ENCODE measurements at regions not wholly inside any gene's neighbourhood (a gene's known extent, or its start where the extent isn't known, plus 50 kb on each side); places are given as distances from the start of the nearest gene placed in this dataset.
A peak's percentile ranks its signal among the peaks of the same experiment; 100 is the strongest.

DNA sequence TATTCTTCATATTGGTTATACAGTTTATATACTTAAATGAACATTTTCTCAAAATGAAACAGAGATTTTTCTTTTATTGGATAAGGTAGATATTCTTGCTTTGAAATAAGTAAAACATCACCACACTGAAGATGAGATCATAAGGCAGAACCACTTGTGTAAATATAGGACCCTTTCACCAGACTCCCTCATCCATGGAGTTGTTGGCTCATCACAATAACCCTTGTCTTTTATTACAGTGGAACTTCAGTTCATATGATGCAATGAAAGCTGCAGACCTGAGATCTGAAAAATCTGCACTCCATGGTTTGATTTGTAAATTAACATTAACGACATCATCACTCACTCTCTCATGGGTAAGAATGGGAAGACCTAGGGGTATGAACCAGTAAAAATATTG lies 51.9 kb upstream of the DBX2 start:
- no CpG with 5 or more reads among the region's 1 CpG for WGBS (ENCODE audit: insufficient coverage, insufficient read length)
- Histone ChIP-seq H3K4me1 (ENCODE audit: control insufficient read depth, insufficient read depth, low read length) (no peaks in the 10 kb centered on the region), H3K27ac (ENCODE audit: low read length) (no peak overlapping the region), H3K9me3 (ENCODE audit: control insufficient read depth, insufficient read depth, low read length) (no peaks in the 10 kb centered on the region), H3K4me3 (ENCODE audit: low read length) (no peak overlapping the region), H3K36me3 (ENCODE audit: control insufficient read depth, insufficient read depth, low read length) (no peaks in the 10 kb centered on the region), H3K27me3 (ENCODE audit: control insufficient read depth, insufficient read depth, low read length) (no peaks in the 10 kb centered on the region)
- DNase-seq (ENCODE audit: low read depth, low spot score), result no peak

DNA sequence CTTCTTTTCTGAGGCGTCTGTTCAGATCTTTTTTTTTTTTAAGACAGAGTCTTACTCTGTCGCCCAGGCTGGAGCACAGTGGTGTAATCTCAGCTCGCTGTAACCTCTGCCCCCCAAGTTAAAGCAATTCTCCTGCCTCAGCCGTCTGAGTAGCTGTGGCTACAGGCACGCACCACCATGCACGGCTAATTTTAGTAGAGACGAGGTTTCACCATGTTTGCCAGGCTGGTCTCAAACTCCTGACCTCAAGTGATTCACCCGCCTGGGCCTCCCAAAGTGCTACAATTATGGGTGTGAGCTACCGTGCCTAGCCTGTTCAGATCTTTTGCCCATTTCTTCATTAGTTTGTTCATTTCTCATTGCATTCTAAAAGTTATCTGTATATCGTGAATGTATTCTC lies 55.1 kb upstream of the DBX2 start:
- Histone ChIP-seq H3K36me3 (ENCODE audit: control insufficient read depth, insufficient read depth, low read length) (no peaks in the 10 kb centered on the region), H3K27ac (ENCODE audit: low read length) (no peak overlapping the region), H3K4me3 (ENCODE audit: low read length) (no peak overlapping the region), H3K4me1 (ENCODE audit: control insufficient read depth, insufficient read depth, low read length) (no peaks in the 10 kb centered on the region), H3K27me3 (ENCODE audit: control insufficient read depth, insufficient read depth, low read length) (no peaks in the 10 kb centered on the region), H3K9me3 (ENCODE audit: control insufficient read depth, insufficient read depth, low read length) (no peaks in the 10 kb centered on the region)
- no peak for DNase-seq (ENCODE audit: low read depth, low spot score)
- no CpG with 5 or more reads among the region's 10 CpGs for WGBS (ENCODE audit: insufficient coverage, insufficient read length)

DNA sequence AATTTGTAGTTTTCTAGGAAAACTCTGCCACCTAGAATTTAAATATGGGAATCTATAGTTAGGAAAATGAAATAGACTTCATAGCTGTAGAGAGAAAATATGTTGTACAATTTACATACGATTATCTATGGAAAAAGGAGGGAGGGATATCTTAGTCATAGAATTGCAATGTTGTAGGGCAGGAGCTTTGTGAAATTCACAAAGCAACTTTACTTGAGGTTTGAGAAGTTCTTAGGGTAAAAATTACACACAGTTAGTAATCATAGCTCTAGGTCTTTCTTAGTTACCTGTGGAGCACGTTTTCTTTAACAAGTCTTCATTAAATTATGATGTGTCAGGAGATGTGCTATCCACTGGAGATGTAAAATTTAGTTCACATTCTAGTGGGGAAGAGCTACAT lies 61.4 kb upstream of the DBX2 start:
- WGBS (ENCODE audit: insufficient coverage, insufficient read length), result no CpG with 5 or more reads among the region's 2 CpGs

DNA sequence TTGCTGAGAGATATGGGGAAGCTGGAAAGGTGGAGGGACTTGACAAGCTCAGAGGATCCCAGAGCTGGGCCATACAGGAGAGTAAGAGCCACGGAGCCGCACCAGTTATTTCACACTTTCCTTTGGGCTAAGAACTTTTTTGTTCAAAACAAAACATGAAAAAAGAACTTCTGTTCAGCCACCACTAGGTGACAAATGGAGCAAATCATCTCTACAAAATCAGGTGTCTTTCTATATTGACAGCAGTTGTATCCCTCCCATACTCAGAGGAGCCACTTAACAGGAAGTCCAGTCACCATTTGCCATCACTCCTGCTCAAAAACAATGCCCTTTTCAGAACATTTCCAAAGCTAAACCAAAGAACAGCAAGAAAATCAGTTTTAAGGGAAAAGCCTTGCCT lies 70.3 kb upstream of the DBX2 start:
- no peaks in the 10 kb centered on the region for H3K9me3 ChIP-seq (ENCODE audit: control insufficient read depth, insufficient read depth, low read length)
- no peak for DNase-seq (ENCODE audit: low read depth, low spot score)
- H3K4me3 ChIP-seq (ENCODE audit: low read length), result no peak overlapping the region
- H3K36me3 ChIP-seq (ENCODE audit: control insufficient read depth, insufficient read depth, low read length), result no peaks in the 10 kb centered on the region
- no peaks in the 10 kb centered on the region for H3K27me3 ChIP-seq (ENCODE audit: control insufficient read depth, insufficient read depth, low read length)
- H3K27ac ChIP-seq (ENCODE audit: low read length), result no peak overlapping the region
- no peaks in the 10 kb centered on the region for H3K4me1 ChIP-seq (ENCODE audit: control insufficient read depth, insufficient read depth, low read length)
- no CpG with 5 or more reads among the region's 2 CpGs for WGBS (ENCODE audit: insufficient coverage, insufficient read length)

More for the DNA sequence above, 61.4 kb upstream of the DBX2 start:
- Histone ChIP-seq H3K4me3 (ENCODE audit: low read length) (no peak overlapping the region), H3K27ac (ENCODE audit: low read length) (no peak overlapping the region), H3K36me3 (ENCODE audit: control insufficient read depth, insufficient read depth, low read length) (no peaks in the 10 kb centered on the region), H3K27me3 (ENCODE audit: control insufficient read depth, insufficient read depth, low read length) (no peaks in the 10 kb centered on the region), H3K4me1 (ENCODE audit: control insufficient read depth, insufficient read depth, low read length) (no peaks in the 10 kb centered on the region), H3K9me3 (ENCODE audit: control insufficient read depth, insufficient read depth, low read length) (no peaks in the 10 kb centered on the region)
- no peak for DNase-seq (ENCODE audit: low read depth, low spot score)

DNA sequence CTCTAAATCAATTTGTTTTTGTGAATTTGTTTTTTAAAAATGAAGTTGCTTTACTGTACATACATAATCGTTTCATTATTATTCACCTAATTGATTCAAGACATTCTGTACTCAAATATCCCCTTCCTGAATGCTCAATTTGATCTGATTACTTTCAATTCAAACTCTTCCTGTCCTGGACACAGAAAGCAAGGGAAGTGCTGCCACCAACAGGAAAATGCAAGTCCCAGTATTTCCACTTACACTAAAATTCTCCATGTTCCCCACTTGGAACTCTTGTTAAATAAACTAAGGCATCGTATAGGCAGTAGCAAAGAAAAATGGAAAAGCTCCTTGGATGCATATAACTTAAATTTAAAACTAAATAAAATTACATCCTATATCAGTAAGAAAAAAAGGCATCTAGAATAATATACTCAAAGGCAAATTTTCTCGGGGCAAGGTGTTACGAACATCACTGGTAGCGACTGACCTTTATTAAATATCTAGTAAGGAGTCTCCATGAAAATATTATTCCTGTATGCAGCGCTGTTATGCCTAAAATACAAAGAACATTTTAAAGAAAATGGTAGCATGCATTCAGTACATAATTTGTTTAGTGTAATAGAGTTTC lies 72.0 kb upstream of the DBX2 start:
- no peak for DNase-seq (ENCODE audit: low read depth, low spot score)
- no CpG with 5 or more reads among the region's 6 CpGs for WGBS (ENCODE audit: insufficient coverage, insufficient read length)
- H3K4me1 ChIP-seq (ENCODE audit: control insufficient read depth, insufficient read depth, low read length), result no peaks in the 10 kb centered on the region
- no peak overlapping the region for H3K4me3 ChIP-seq (ENCODE audit: low read length)
- no peaks in the 10 kb centered on the region for H3K36me3 ChIP-seq (ENCODE audit: control insufficient read depth, insufficient read depth, low read length)
- H3K27ac ChIP-seq (ENCODE audit: low read length), result no peak overlapping the region
- no peaks in the 10 kb centered on the region for H3K27me3 ChIP-seq (ENCODE audit: control insufficient read depth, insufficient read depth, low read length)
- no peaks in the 10 kb centered on the region for H3K9me3 ChIP-seq (ENCODE audit: control insufficient read depth, insufficient read depth, low read length)

DNA sequence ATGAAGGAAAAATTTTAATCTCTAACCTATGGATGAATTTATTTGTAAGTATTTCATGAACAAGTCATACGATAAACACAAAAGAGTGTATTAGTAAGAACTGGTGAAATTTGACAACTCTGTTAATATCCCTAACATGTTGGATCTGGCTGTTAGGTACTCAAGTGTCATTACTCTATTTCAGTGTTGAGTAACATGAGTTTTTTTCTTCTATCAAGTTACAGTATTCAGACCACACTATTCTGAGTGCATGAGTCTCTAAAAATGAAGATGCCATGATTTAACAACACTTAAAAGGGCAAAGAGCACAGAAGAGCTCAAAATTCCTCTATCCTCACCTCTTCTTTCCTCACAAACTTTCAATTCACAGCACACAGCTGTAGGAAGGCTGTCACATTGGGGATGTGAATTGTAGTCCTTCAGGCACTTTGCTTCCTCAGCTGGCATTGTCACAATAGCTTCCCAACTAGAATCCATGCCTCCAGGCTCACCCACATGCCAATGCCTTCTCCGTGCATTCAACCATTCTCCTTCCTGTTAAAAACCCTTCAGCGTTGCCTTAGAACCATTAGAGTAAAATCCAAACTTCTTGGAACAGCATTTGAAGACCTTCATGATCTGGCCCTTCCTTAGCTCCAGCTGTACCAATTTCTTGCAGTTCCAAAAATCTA lies 73.7 kb upstream of the DBX2 start:
- H3K36me3 ChIP-seq (ENCODE audit: control insufficient read depth, insufficient read depth, low read length), result no peaks in the 10 kb centered on the region
- WGBS (ENCODE audit: insufficient coverage, insufficient read length), result no CpG with 5 or more reads among the region's 3 CpGs
- no peaks in the 10 kb centered on the region for H3K27me3 ChIP-seq (ENCODE audit: control insufficient read depth, insufficient read depth, low read length)
- H3K4me3 ChIP-seq (ENCODE audit: low read length), result no peak overlapping the region
- DNase-seq (ENCODE audit: low read depth, low spot score), result no peak
- H3K9me3 ChIP-seq (ENCODE audit: control insufficient read depth, insufficient read depth, low read length), result no peaks in the 10 kb centered on the region
- H3K4me1 ChIP-seq (ENCODE audit: control insufficient read depth, insufficient read depth, low read length), result no peaks in the 10 kb centered on the region
- no peak overlapping the region for H3K27ac ChIP-seq (ENCODE audit: low read length)

DNA sequence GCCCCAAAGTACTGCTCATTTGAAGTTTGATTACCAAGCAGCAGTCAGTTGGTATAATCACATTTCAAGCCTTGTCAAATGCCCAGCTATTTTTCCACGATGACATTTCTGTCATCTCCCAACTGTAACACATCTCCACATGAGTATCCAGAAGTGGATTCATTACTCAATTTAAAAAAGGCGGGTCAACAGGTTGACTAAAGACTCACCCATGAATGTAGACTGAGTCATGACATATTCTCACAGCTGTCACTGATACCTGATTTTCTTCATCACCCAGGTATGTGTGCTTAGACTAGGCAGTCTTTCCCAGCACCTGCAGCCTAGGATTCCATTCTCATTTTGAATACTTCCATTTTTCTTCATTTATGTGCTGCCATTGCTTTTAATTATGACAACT lies 75.1 kb upstream of the DBX2 start:
- Histone ChIP-seq H3K27ac (ENCODE audit: low read length) (no peak overlapping the region), H3K36me3 (ENCODE audit: control insufficient read depth, insufficient read depth, low read length) (no peaks in the 10 kb centered on the region), H3K4me1 (ENCODE audit: control insufficient read depth, insufficient read depth, low read length) (no peaks in the 10 kb centered on the region), H3K9me3 (ENCODE audit: control insufficient read depth, insufficient read depth, low read length) (no peaks in the 10 kb centered on the region), H3K4me3 (ENCODE audit: low read length) (no peak overlapping the region), H3K27me3 (ENCODE audit: control insufficient read depth, insufficient read depth, low read length) (no peaks in the 10 kb centered on the region)
- no CpG with 5 or more reads among the region's 2 CpGs for WGBS (ENCODE audit: insufficient coverage, insufficient read length)
- DNase-seq (ENCODE audit: low read depth, low spot score), result no peak

DNA sequence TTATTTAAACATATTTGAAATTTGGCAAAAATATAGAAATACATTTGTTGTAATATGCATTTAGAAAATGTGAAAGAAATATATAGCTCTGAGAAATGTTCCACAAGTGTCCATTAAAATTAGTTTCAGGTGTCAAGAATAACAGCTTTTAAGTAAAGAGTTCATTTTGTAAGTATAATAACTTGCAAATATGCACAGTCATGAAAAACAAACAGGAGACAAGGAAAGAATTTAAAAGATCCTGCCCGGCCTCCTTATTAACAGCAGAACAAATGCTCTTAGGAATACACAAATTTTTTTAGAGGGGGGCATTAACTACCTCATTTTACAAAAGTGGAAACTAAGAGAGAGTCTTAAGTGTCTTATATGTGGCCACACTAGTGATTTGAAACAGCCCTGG lies 77.7 kb upstream of the DBX2 start:
- H3K9me3 ChIP-seq (ENCODE audit: control insufficient read depth, insufficient read depth, low read length), result no peaks in the 10 kb centered on the region
- WGBS (ENCODE audit: insufficient coverage, insufficient read length), result no CpG with 5 or more reads among the region's 1 CpG

DNA sequence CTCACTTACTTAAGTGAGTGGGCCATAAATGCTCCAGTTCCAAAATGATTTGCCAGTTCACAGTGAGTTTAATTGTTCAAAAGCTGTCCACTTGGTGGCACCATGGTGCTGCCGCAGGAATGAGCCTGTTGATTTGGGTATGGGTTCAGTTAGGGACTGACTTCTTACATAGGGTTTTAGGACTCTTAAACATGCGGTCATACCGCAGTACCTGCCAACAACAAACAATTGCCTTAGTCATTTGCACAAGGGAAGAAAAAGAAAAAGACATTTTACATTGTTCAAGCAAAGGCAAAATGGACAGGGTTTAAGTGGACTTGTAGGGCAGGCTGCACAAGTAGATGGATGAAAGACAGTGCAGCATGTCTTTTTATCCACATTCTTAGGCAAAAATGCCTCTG lies 80.0 kb upstream of the DBX2 start:
- WGBS (ENCODE audit: insufficient coverage, insufficient read length), result no CpG with 5 or more reads among the region's 3 CpGs
- Histone ChIP-seq H3K36me3 (ENCODE audit: control insufficient read depth, insufficient read depth, low read length) (no peaks in the 10 kb centered on the region), H3K27ac (ENCODE audit: low read length) (no peak overlapping the region), H3K9me3 (ENCODE audit: control insufficient read depth, insufficient read depth, low read length) (no peaks in the 10 kb centered on the region), H3K27me3 (ENCODE audit: control insufficient read depth, insufficient read depth, low read length) (no peaks in the 10 kb centered on the region), H3K4me3 (ENCODE audit: low read length) (no peak overlapping the region), H3K4me1 (ENCODE audit: control insufficient read depth, insufficient read depth, low read length) (0 out of 2 replicates have a peak, but pooled peaks cover 3% of the 10 kb centered on the region)
- DNase-seq (ENCODE audit: low read depth, low spot score), result peak; percentile 31

More for the DNA sequence above, 77.7 kb upstream of the DBX2 start:
- H3K4me3 ChIP-seq (ENCODE audit: low read length), result no peak overlapping the region
- no peaks in the 10 kb centered on the region for H3K27me3 ChIP-seq (ENCODE audit: control insufficient read depth, insufficient read depth, low read length)
- no peak for DNase-seq (ENCODE audit: low read depth, low spot score)
- H3K27ac ChIP-seq (ENCODE audit: low read length), result no peak overlapping the region
- H3K36me3 ChIP-seq (ENCODE audit: control insufficient read depth, insufficient read depth, low read length), result no peaks in the 10 kb centered on the region
- H3K4me1 ChIP-seq (ENCODE audit: control insufficient read depth, insufficient read depth, low read length), result 0 out of 2 replicates have a peak, but pooled peaks cover 3% of the 10 kb centered on the region

DNA sequence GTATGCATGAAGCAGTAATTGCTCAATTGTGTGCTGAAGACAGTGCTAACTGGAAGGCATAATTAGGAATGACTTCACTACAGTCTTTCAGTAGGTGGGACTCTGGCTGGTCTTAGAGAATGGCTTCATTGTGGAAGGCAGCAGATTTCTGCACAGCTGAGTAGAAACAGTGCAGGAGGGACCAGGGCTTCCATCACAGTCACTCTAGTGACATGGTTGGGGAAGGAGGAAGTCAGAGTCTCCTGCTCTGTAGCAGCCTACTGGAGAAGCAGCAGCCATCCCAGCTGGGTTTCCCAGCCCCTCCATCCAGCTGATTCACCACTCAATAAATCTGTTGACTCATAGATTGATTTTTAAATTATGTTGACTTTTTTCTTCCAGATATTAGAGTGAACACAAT lies 80.6 kb upstream of the DBX2 start:
- DNase-seq (ENCODE audit: low read depth, low spot score), result no peak
- no peak overlapping the region for H3K27ac ChIP-seq (ENCODE audit: low read length)
- H3K4me1 ChIP-seq (ENCODE audit: control insufficient read depth, insufficient read depth, low read length), result 0 out of 2 replicates have a peak, but pooled peaks cover 3% of the 10 kb centered on the region
- no peaks in the 10 kb centered on the region for H3K27me3 ChIP-seq (ENCODE audit: control insufficient read depth, insufficient read depth, low read length)
- no peaks in the 10 kb centered on the region for H3K36me3 ChIP-seq (ENCODE audit: control insufficient read depth, insufficient read depth, low read length)
- no peak overlapping the region for H3K4me3 ChIP-seq (ENCODE audit: low read length)
- H3K9me3 ChIP-seq (ENCODE audit: control insufficient read depth, insufficient read depth, low read length), result no peaks in the 10 kb centered on the region

DNA sequence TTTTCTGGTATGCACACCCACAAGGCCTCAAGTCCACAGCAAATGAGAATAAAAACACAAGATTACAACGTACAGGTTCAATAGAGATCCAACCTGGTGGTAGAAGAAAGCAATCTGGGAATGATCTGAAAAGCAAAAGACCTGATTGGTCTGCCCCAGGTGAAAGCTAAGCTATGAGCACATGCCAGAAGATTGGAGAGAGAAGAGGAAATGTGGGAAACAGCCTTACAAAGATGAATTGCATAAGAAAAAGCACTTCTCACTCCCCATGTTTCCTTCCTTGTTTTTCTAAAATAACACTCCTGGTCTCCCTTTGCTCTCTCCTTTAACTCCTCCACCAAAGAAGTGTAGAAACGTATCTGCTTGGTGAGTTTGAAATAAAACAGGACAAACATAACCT lies 77.3 kb upstream of the ANO6 start:
- Histone ChIP-seq H3K27me3 (ENCODE audit: control insufficient read depth, insufficient read depth, low read length) (no peaks in the 10 kb centered on the region), H3K4me1 (ENCODE audit: control insufficient read depth, insufficient read depth, low read length) (peaks cover 1% of the 10 kb centered on the region; the same call in 1 of the 2 replicates), H3K27ac (ENCODE audit: low read length) (no peak overlapping the region), H3K36me3 (ENCODE audit: control insufficient read depth, insufficient read depth, low read length) (no peaks in the 10 kb centered on the region), H3K9me3 (ENCODE audit: control insufficient read depth, insufficient read depth, low read length) (no peaks in the 10 kb centered on the region), H3K4me3 (ENCODE audit: low read length) (no peak overlapping the region)
- no peak for DNase-seq (ENCODE audit: low read depth, low spot score)
- no CpG with 5 or more reads among the region's 2 CpGs for WGBS (ENCODE audit: insufficient coverage, insufficient read length)

Measured in iPS DF 6.9 (cell line).